ENCODE measurements at regions not wholly inside any gene's neighbourhood (a gene's known extent, or its start where the extent isn't known, plus 50 kb on each side); places are given as distances from the start of the nearest gene placed in this dataset.

DNA sequence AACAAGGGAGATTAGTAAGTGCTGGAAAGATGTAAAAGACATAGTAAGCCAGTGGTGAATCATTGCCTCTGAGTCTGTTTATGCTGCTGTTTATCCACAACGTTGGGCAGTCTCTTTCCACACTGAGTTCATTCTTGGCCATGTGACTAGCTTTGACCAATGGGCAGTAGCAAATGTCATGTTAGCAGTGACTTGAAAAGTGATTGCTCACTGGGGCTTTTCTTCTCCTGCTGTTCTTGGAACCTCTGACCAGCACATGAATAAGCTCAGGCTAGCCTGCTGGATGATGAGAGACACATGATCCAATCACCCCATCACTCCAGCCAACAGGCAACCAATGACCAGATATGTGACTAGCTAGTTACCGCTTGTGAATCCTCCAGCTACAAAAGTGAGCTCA, 360.4 kb downstream of the SLC4A3 start:
- Histone ChIP-seq H3K4me1 (no peaks in the 10 kb centered on the region), H3K27ac (no peak overlapping the region), H3K27me3 (no peaks in the 10 kb centered on the region), H3K4me3 (no peak overlapping the region), H3K36me3 (no peaks in the 10 kb centered on the region), H3K9me3 (no peaks in the 10 kb centered on the region)
- WGBS, 5 donors, result 43 to 54% (median 51%) methylated on average over 2 of the region's 2 CpGs
- TF ChIP-seq POLR2AphosphoS5 (IDR thresholded peaks at IDR 0.05) (no peak), POLR2A (IDR thresholded peaks at IDR 0.05) (no peak), EP300 (IDR thresholded peaks at IDR 0.05) (no peak)
- TF ChIP-seq, protein P1, sequence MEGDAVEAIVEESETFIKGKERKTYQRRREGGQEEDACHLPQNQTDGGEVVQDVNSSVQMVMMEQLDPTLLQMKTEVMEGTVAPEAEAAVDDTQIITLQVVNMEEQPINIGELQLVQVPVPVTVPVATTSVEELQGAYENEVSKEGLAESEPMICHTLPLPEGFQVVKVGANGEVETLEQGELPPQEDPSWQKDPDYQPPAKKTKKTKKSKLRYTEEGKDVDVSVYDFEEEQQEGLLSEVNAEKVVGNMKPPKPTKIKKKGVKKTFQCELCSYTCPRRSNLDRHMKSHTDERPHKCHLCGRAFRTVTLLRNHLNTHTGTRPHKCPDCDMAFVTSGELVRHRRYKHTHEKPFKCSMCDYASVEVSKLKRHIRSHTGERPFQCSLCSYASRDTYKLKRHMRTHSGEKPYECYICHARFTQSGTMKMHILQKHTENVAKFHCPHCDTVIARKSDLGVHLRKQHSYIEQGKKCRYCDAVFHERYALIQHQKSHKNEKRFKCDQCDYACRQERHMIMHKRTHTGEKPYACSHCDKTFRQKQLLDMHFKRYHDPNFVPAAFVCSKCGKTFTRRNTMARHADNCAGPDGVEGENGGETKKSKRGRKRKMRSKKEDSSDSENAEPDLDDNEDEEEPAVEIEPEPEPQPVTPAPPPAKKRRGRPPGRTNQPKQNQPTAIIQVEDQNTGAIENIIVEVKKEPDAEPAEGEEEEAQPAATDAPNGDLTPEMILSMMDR (IDR thresholded peaks at IDR 0.05), result no peak
- no peak for DNase-seq
- intact Hi-C loops (cut with DNase I; ENCODE audit: low total_unique reads), result no loop called here

DNA sequence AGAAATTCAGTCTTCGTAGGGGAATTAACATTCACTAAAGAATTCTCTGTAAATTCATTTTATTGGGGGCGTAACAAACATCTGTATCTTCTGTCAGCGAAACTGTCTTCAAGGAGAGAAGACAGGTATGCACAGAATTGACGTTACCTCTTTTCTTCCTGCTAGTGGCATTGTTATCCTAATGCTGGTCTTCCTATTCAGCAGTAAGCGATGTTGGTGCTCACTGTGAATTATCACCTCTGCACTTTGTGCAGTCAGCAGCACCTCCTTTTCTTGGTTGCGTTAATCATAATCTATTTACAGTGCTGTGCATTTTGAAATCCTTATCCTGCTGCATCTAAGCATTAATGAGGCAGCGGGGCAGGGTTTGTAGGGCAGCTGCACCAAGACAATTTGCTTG, 362.3 kb downstream of the SLC4A3 start:
- no peak for DNase-seq
- no peaks in the 10 kb centered on the region for H3K27me3 ChIP-seq
- no peaks in the 10 kb centered on the region for H3K9me3 ChIP-seq
- no peak overlapping the region for H3K4me3 ChIP-seq
- H3K27ac ChIP-seq, result no peak overlapping the region
- H3K36me3 ChIP-seq, result no peaks in the 10 kb centered on the region
- intact Hi-C loops (cut with DNase I; ENCODE audit: low total_unique reads), result no loop called here
- TF ChIP-seq, protein P1 (IDR thresholded peaks at IDR 0.05), result no peak
- H3K4me1 ChIP-seq, result no peaks in the 10 kb centered on the region
- 74 to 83% (median 79%) methylated on average over 7 of the region's 7 CpGs for WGBS, 5 donors

DNA sequence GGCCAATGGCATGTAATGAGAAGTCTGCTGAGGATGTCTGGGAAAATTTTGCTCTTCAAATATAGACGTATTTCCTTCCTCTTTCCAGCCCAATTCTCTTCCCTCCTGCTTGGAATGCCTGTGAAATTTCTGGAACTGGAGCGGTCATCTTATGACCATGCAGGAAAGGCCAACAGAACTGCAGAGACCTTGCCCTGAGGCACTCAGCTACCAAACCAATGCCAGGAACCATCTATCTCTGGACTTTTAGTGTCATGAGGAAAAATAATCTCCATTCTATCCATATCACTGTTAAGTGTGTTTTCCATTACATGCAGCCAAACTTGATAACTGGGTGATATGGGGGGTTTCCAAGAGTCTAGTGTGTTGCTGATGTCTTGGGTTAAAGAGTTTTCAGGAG, 363.7 kb downstream of the SLC4A3 start:
- Histone ChIP-seq H3K27ac (no peak overlapping the region), H3K9me3 (no peaks in the 10 kb centered on the region), H3K36me3 (no peaks in the 10 kb centered on the region), H3K4me1 (no peaks in the 10 kb centered on the region), H3K4me3 (no peak overlapping the region), H3K27me3 (no peaks in the 10 kb centered on the region)
- no peak for DNase-seq
- intact Hi-C loops (cut with DNase I; ENCODE audit: low total_unique reads), result no loop called here
- WGBS, 5 donors, result 63 to 82% (median 70%) methylated on average over 2 of the region's 2 CpGs
- TF ChIP-seq EP300 (IDR thresholded peaks at IDR 0.05), result no peak
- TF ChIP-seq POLR2AphosphoS5 (IDR thresholded peaks at IDR 0.05), result no peak
- TF ChIP-seq POLR2A (IDR thresholded peaks at IDR 0.05), result no peak
- TF ChIP-seq, protein P1 (IDR thresholded peaks at IDR 0.05), result no peak

DNA sequence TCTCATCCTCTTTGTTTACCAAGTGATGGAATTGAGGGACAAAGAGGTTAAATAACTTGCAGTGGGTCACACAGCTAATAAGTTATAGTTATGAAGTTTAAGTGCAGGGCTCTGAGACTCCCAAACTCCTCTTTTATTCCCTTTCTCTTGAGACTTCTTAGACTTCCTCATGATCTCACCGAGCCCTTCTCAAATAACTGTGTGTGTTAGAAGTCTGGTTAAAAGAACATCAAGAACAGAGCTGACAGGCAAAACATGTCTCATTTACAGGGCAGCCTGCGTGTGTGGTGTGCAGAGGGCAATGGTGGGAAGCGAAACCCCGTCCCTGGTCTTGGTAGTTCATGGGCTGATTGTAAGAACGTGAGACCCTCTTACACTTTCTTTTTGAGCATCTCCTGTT, 368.0 kb downstream of the SLC4A3 start:
- DNase-seq, result no peak
- no peaks in the 10 kb centered on the region for H3K9me3 ChIP-seq
- intact Hi-C loops (cut with DNase I; ENCODE audit: low total_unique reads), result no loop called here
- H3K36me3 ChIP-seq, result no peaks in the 10 kb centered on the region
- 79 to 86% (median 85%) methylated on average over 5 of the region's 5 CpGs for WGBS, 5 donors
- H3K27me3 ChIP-seq, result no peaks in the 10 kb centered on the region
- H3K4me3 ChIP-seq, result no peak overlapping the region
- TF ChIP-seq POLR2AphosphoS5 (IDR thresholded peaks at IDR 0.05) (no peak), EP300 (IDR thresholded peaks at IDR 0.05) (no peak), POLR2A (IDR thresholded peaks at IDR 0.05) (no peak)
- TF ChIP-seq, protein P1 (IDR thresholded peaks at IDR 0.05), result no peak
- no peak overlapping the region for H3K27ac ChIP-seq
- no peaks in the 10 kb centered on the region for H3K4me1 ChIP-seq
